CD4-positive, alpha-beta T cell (primary cell): ENCODE measurements at regions not wholly inside any gene's neighbourhood (a gene's known extent, or its start where the extent isn't known, plus 50 kb on each side); places are given as distances from the start of the nearest gene placed in this dataset.

Source experiments
- ATAC-seq: fragments of 200-7000 bp; cut with Tn5 transposase; one replicate; pipeline ENCODE4 v1.10.0; 2022; ENCODE audit warnings: mild to moderate bottlenecking; ENCODE audit not compliant: poor library complexity
- CTCF ChIA-PET: fragments of 350-600 bp; sonication (Branson Sonifier 250); formaldehyde crosslinking; loops from one replicate; lab custom pipeline; 2021; ENCODE audit warnings: antibody characterized with exemption, inconsistent platforms; lab: Charles Lee
- POLR2A ChIA-PET: fragments of 350-600 bp; sonication (Branson Sonifier 250); formaldehyde crosslinking; loops from one replicate; lab custom pipeline; 2021; ENCODE audit warnings: antibody characterized with exemption, inconsistent platforms; lab: Charles Lee
- DNase-seq, 14 experiments: peaks; one replicate each; pipeline ENCODE4 v3.0.0-alpha.2; 2013 to 2020; ENCODE audit warnings: mixed read lengths in 2 of 14
- H3K27ac ChIP-seq, 2 donors: one replicate each; pipeline versions ENCODE4 v1.5.1 to v1.7.0; 2013; ENCODE audit warnings: low read length in 2 of 2, low read depth in 1 of 2, mild to moderate bottlenecking in 1 of 2
- H3K27me3 ChIP-seq, 2 experiments: 1 replicate in 1 of 2; 2 replicates in 1 of 2; pipeline versions ENCODE4 v1.6.1 to v1.7.0; 2013; ENCODE audit warnings: low read length in 2 of 2, control low read depth in 1 of 2, mild to moderate bottlenecking in 1 of 2, moderate library complexity in 1 of 2; ENCODE audit not compliant: insufficient read depth in 2 of 2, control insufficient read depth in 1 of 2
- H3K36me3 ChIP-seq: one replicate; pipeline ENCODE4 v1.6.1; 2013; ENCODE audit warnings: low read length, control low read depth; ENCODE audit not compliant: insufficient read depth
- H3K4me1 ChIP-seq: one replicate; pipeline ENCODE4 v1.6.1; 2013; ENCODE audit warnings: low read length, control low read depth; ENCODE audit not compliant: insufficient read depth
- H3K4me3 ChIP-seq: one replicate; pipeline ENCODE4 v1.5.1; 2013; ENCODE audit warnings: mild to moderate bottlenecking, low read length, moderate library complexity
- H3K9me3 ChIP-seq, 2 experiments: 1 replicate in 1 of 2; 2 replicates in 1 of 2; pipeline versions ENCODE4 v1.6.1 to v1.7.0; 2013; ENCODE audit warnings: low read length in 2 of 2, mild to moderate bottlenecking in 2 of 2, control low read depth in 1 of 2, moderate library complexity in 1 of 2; ENCODE audit not compliant: control insufficient read depth in 1 of 2, insufficient read depth in 1 of 2
- H3K27ac Mint-ChIP-seq: one replicate; pipeline ENCODE4 v1.8.0; 2020; ENCODE audit warnings: mixed read lengths
- H3K27me3 Mint-ChIP-seq: one replicate; pipeline ENCODE4 v1.8.0; 2021; ENCODE audit warnings: mixed read lengths
- H3K36me3 Mint-ChIP-seq: one replicate; pipeline ENCODE4 v1.8.0; 2021; ENCODE audit warnings: low read depth, mixed read lengths
- H3K4me1 Mint-ChIP-seq: one replicate; pipeline ENCODE4 v1.8.0; 2021; ENCODE audit warnings: low read depth, mixed read lengths
- H3K4me3 Mint-ChIP-seq: one replicate; pipeline ENCODE4 v1.8.0; 2020; ENCODE audit warnings: mild to moderate bottlenecking, mixed read lengths
- H3K9me3 Mint-ChIP-seq: one replicate; pipeline ENCODE4 v1.8.0; 2020; ENCODE audit warnings: mixed read lengths
- CTCF ChIP-seq: fragments of 200-600 bp; IDR thresholded peaks from one replicate; pipeline ENCODE4 v1.8.0; 2022; ENCODE audit warnings: antibody characterized with exemption, mild to moderate bottlenecking
- intact Hi-C, 2 experiments: fragments of 100-400 bp; cut with DNase I in 1 of 2; cut with micrococcal nuclease in 1 of 2; formaldehyde crosslinking; loops; one replicate each; pipeline versions ENCODE4 v1.15.1 to v1.9.0; 2023 to 2025; cut with DNase I, micrococcal nuclease

GRCh38 chr7:375901-376305 lies 85.9 kb downstream of the FOXL3 start:
- ChIA-PET CTCF (no interaction called here), POLR2A (interaction anchor here (1.4 kb wide), 1 partner anchor 10 kb away, joined by 3 read pairs; no protein-coding TSS in a partner anchor)
- intact Hi-C loops = no loop called here

GRCh38 chr7:376306-377079 lies 86.5 kb downstream of the FOXL3 start:
- DNase-seq = peak in 3 of 14 experiments; percentile 0 to 26 (median 1)
- no peaks in the 10 kb centered on the region for H3K9me3 Mint-ChIP-seq
- Histone ChIP-seq H3K36me3 (no peaks in the 10 kb centered on the region), H3K9me3 (no peaks in the 10 kb centered on the region), H3K4me1 (peaks cover 24% of the 10 kb centered on the region), H3K27me3 (no peaks in the 10 kb centered on the region), H3K4me3 (no peak overlapping the region), H3K27ac (no peak overlapping the region)
- H3K4me1 Mint-ChIP-seq = peaks cover 11% of the 10 kb centered on the region
- TF ChIP-seq CTCF = no peak
- H3K4me3 Mint-ChIP-seq = no peak overlapping the region
- ChIA-PET CTCF (no interaction called here), POLR2A (interaction anchor here (1.4 kb wide), 1 partner anchor 11 kb away, joined by 3 read pairs; no protein-coding TSS in a partner anchor)
- intact Hi-C loops = no loop called here
- no peak for ATAC-seq
- H3K36me3 Mint-ChIP-seq = no peaks in the 10 kb centered on the region
- H3K27ac Mint-ChIP-seq = no peak overlapping the region
- no peaks in the 10 kb centered on the region for H3K27me3 Mint-ChIP-seq

More at GRCh38 chr7:375901-376305, 85.9 kb downstream of the FOXL3 start:
- H3K27me3 ChIP-seq = no peaks in the 10 kb centered on the region
- ATAC-seq (no peak), DNase-seq (peak in 4 of 14 experiments; percentile 0 to 28 (median 4))
- Mint-ChIP-seq H3K27me3 (no peaks in the 10 kb centered on the region), H3K4me1 (peaks cover 5% of the 10 kb centered on the region), H3K27ac (no peak overlapping the region), H3K36me3 (no peaks in the 10 kb centered on the region), H3K9me3 (no peaks in the 10 kb centered on the region), H3K4me3 (no peak overlapping the region)
- no peak overlapping the region for H3K4me3 ChIP-seq
- TF ChIP-seq CTCF = no peak
- H3K27ac ChIP-seq = no peak overlapping the region
- no peaks in the 10 kb centered on the region for H3K36me3 ChIP-seq
- H3K4me1 ChIP-seq = peaks cover 18% of the 10 kb centered on the region
- no peaks in the 10 kb centered on the region for H3K9me3 ChIP-seq

- Histone ChIP-seq H3K36me3 (no peaks in the 10 kb centered on the region), H3K4me1 (peaks cover 33% of the 10 kb centered on the region), H3K27me3 (no peaks in the 10 kb centered on the region), H3K4me3 (no peak overlapping the region), H3K27ac (no peak overlapping the region), H3K9me3 (no peaks in the 10 kb centered on the region)
- ATAC-seq (no peak), DNase-seq (peak in 3 of 14 experiments; percentile 0 to 32 (median 4))
- no peak for TF ChIP-seq CTCF
- POLR2A ChIA-PET = interaction anchor here (1.4 kb wide), 1 partner anchor 11 kb away, joined by 3 read pairs; no protein-coding TSS in a partner anchor
- intact Hi-C loops = no loop called here
- peaks cover 20% of the 10 kb centered on the region for H3K4me1 Mint-ChIP-seq
- H3K36me3 Mint-ChIP-seq = no peaks in the 10 kb centered on the region
- no peaks in the 10 kb centered on the region for H3K27me3 Mint-ChIP-seq
- no peaks in the 10 kb centered on the region for H3K9me3 Mint-ChIP-seq
- CTCF ChIA-PET = no interaction called here
- H3K27ac Mint-ChIP-seq = no peak overlapping the region
- no peak overlapping the region for H3K4me3 Mint-ChIP-seq
Observed at GRCh38 chr7:377080-378040, 87.4 kb downstream of the FOXL3 start.
